ENCODE measurements at regions not wholly inside any gene's neighbourhood (a gene's known extent, or its start where the extent isn't known, plus 50 kb on each side); places are given as distances from the start of the nearest gene placed in this dataset.

DNA sequence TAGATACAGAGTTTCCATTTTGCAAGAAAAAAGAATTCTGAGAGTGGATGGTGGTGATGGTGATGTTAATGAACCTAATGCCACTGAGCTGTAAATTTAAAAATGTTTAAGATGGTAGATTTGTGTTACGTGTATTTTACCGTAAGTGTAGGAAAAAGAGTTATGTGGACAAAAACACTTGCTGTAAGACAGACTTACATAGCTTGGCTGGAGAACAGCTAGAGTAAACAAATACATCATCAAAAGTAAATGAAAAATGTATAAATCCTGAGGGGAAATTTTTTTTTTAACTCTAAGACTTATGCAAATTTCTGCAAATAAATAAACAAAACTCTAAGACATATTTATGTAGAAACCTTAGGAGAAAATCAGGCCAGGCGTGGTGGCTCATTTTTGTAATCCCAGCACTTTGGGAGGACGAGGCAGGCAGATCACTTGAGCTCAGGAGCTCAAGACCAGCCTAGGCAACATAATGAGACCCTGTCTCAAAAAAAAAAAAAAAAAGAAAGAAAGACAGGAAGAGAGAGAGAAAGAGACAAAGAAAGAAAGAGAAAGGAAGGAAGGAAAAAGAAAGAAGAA is 66.2 kb upstream of the CDK13 start:
- TF ChIP-seq CTCF (IDR thresholded peaks at IDR 0.05; ENCODE audit: insufficient read depth, low read length) = no peak
- no peak for TF ChIP-seq POLR2AphosphoS5 (IDR thresholded peaks at IDR 0.05; ENCODE audit: low read depth)
- TF ChIP-seq GABPA (IDR thresholded peaks at IDR 0.05; ENCODE audit: low read depth) = no peak
- no peak for TF ChIP-seq SPI1 (IDR thresholded peaks at IDR 0.05; ENCODE audit: borderline replicate concordance, low read depth)
- no peak for TF ChIP-seq REST (IDR thresholded peaks at IDR 0.05; ENCODE audit: insufficient replicate concordance, low read depth)

All from HL-60 (cell line).